ENCODE measurements at regions not wholly inside any gene's neighbourhood (a gene's known extent, or its start where the extent isn't known, plus 50 kb on each side); places are given as distances from the start of the nearest gene placed in this dataset.

- Histone ChIP-seq H3K4me1 (ENCODE audit: insufficient read depth, low read length) (no peaks in the 10 kb centered on the region), H2AFZ (ENCODE audit: low read depth, low read length) (no peak overlapping the region), H3K36me3 (ENCODE audit: insufficient read depth, low read length) (no peaks in the 10 kb centered on the region), H3K4me3 (ENCODE audit: insufficient read depth, low read depth, low read length) (no peak overlapping the region), H3K9ac (ENCODE audit: low read length) (no peak overlapping the region), H4K20me1 (ENCODE audit: insufficient read depth, low read length) (no peaks in the 10 kb centered on the region), H3K9me3 (ENCODE audit: insufficient read depth, low read depth, low read length) (peaks cover 5% of the 10 kb centered on the region), H3K79me2 (ENCODE audit: insufficient read depth, low read length) (no peaks in the 10 kb centered on the region), H3K4me2 (ENCODE audit: low read length) (no peak overlapping the region), H3K27ac (ENCODE audit: low read depth, low read length) (no peak overlapping the region), H3K27me3 (ENCODE audit: insufficient read depth, low read length) (no peaks in the 10 kb centered on the region)
- H3K27ac Mint-ChIP-seq (ENCODE audit: unreplicated experiment): no peak overlapping the region
- H3K9me3 Mint-ChIP-seq (ENCODE audit: unreplicated experiment): no peaks in the 10 kb centered on the region
- DNase-seq (ENCODE audit: low read depth) (no peak), FAIRE-seq (no peak)
- no peaks in the 10 kb centered on the region for H3K27me3 Mint-ChIP-seq (ENCODE audit: low read depth, unreplicated experiment)
- H3K4me3 Mint-ChIP-seq (ENCODE audit: unreplicated experiment): no peak overlapping the region
- H3K4me1 Mint-ChIP-seq (ENCODE audit: low read depth, unreplicated experiment): no peaks in the 10 kb centered on the region
- no peaks in the 10 kb centered on the region for H3K36me3 Mint-ChIP-seq (ENCODE audit: low read depth, unreplicated experiment)
- TF ChIP-seq CTCF (IDR thresholded peaks at IDR 0.05; ENCODE audit: insufficient read depth, low read depth, low read length) (no peak), EZH2 (IDR thresholded peaks at IDR 0.05; ENCODE audit: insufficient read depth, low read length) (no peak)
Observed at GRCh38 chr13:79081942-79082341, 324.1 kb downstream of the RBM26 start.

GRCh38 chr13:79079351-79079839, 326.7 kb downstream of the RBM26 start:
- Histone ChIP-seq H3K36me3 (ENCODE audit: insufficient read depth, low read length) (no peaks in the 10 kb centered on the region), H3K4me2 (ENCODE audit: low read length) (no peak overlapping the region), H3K9me3 (ENCODE audit: insufficient read depth, low read depth, low read length) (peaks cover 5% of the 10 kb centered on the region), H3K4me1 (ENCODE audit: insufficient read depth, low read length) (no peaks in the 10 kb centered on the region), H3K9ac (ENCODE audit: low read length) (no peak overlapping the region), H3K4me3 (ENCODE audit: insufficient read depth, low read depth, low read length) (no peak overlapping the region), H3K27ac (ENCODE audit: low read depth, low read length) (no peak overlapping the region), H3K27me3 (ENCODE audit: insufficient read depth, low read length) (no peaks in the 10 kb centered on the region), H2AFZ (ENCODE audit: low read depth, low read length) (no peak overlapping the region), H3K79me2 (ENCODE audit: insufficient read depth, low read length) (no peaks in the 10 kb centered on the region), H4K20me1 (ENCODE audit: insufficient read depth, low read length) (no peaks in the 10 kb centered on the region)
- H3K27ac Mint-ChIP-seq (ENCODE audit: unreplicated experiment): no peak overlapping the region
- H3K4me3 Mint-ChIP-seq (ENCODE audit: unreplicated experiment): no peak overlapping the region
- no peaks in the 10 kb centered on the region for H3K27me3 Mint-ChIP-seq (ENCODE audit: low read depth, unreplicated experiment)
- H3K4me1 Mint-ChIP-seq (ENCODE audit: low read depth, unreplicated experiment): no peaks in the 10 kb centered on the region
- FAIRE-seq (no peak), DNase-seq (ENCODE audit: low read depth) (no peak)
- no peaks in the 10 kb centered on the region for H3K9me3 Mint-ChIP-seq (ENCODE audit: unreplicated experiment)
- no peaks in the 10 kb centered on the region for H3K36me3 Mint-ChIP-seq (ENCODE audit: low read depth, unreplicated experiment)
- TF ChIP-seq CTCF (IDR thresholded peaks at IDR 0.05; ENCODE audit: insufficient read depth, low read depth, low read length) (no peak), EZH2 (IDR thresholded peaks at IDR 0.05; ENCODE audit: insufficient read depth, low read length) (no peak)

DNA sequence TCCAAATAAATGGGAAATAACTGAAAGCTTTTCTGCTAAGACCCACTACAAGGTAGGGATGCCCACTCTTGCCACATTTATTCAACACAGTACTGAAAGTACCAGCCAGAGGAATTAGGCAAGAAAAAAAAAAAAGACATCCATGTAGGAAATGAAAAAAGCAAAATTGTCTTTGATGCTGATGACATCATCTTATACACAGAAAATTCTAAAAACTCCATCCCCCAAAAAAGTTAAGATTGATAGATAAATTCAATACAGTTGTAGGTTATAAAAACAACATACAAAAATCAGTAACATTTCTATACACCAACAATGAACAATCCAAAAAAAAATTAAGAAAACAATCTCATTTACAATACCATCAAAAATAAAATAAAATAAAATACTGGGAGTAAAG, 330.4 kb downstream of the RBM26 start:
- FAIRE-seq (no peak), DNase-seq (ENCODE audit: low read depth) (no peak)
- H3K9me3 Mint-ChIP-seq (ENCODE audit: unreplicated experiment): no peaks in the 10 kb centered on the region

More for the DNA sequence above, 330.4 kb downstream of the RBM26 start:
- Histone ChIP-seq H3K4me1 (ENCODE audit: insufficient read depth, low read length) (no peaks in the 10 kb centered on the region), H3K9ac (ENCODE audit: low read length) (no peak overlapping the region), H3K9me3 (ENCODE audit: insufficient read depth, low read depth, low read length) (peaks cover 5% of the 10 kb centered on the region), H3K27ac (ENCODE audit: low read depth, low read length) (no peak overlapping the region), H3K27me3 (ENCODE audit: insufficient read depth, low read length) (no peaks in the 10 kb centered on the region), H3K4me3 (ENCODE audit: insufficient read depth, low read depth, low read length) (no peak overlapping the region), H3K36me3 (ENCODE audit: insufficient read depth, low read length) (no peaks in the 10 kb centered on the region), H2AFZ (ENCODE audit: low read depth, low read length) (no peak overlapping the region), H3K4me2 (ENCODE audit: low read length) (no peak overlapping the region), H3K79me2 (ENCODE audit: insufficient read depth, low read length) (no peaks in the 10 kb centered on the region), H4K20me1 (ENCODE audit: insufficient read depth, low read length) (no peaks in the 10 kb centered on the region)
- Mint-ChIP-seq H3K27ac (ENCODE audit: unreplicated experiment) (no peak overlapping the region), H3K4me1 (ENCODE audit: low read depth, unreplicated experiment) (no peaks in the 10 kb centered on the region), H3K27me3 (ENCODE audit: low read depth, unreplicated experiment) (no peaks in the 10 kb centered on the region), H3K36me3 (ENCODE audit: low read depth, unreplicated experiment) (no peaks in the 10 kb centered on the region), H3K4me3 (ENCODE audit: unreplicated experiment) (no peak overlapping the region)
- TF ChIP-seq EZH2 (IDR thresholded peaks at IDR 0.05; ENCODE audit: insufficient read depth, low read length) (no peak), CTCF (IDR thresholded peaks at IDR 0.05; ENCODE audit: insufficient read depth, low read depth, low read length) (no peak)

Measured in astrocyte (in vitro differentiated cells and primary cell).